IgD-negative memory B cell (primary cell): ENCODE measurements at regions not wholly inside any gene's neighbourhood (a gene's known extent, or its start where the extent isn't known, plus 50 kb on each side); places are given as distances from the start of the nearest gene placed in this dataset.

Source experiments
- H3K27ac Mint-ChIP-seq, 3 donors: one replicate each; pipeline ENCODE4 v1.8.0; 2020 to 2022; ENCODE audit warnings: mild to moderate bottlenecking in 3 of 3, mixed read lengths in 3 of 3, moderate library complexity in 1 of 3
- H3K27me3 Mint-ChIP-seq: one replicate; pipeline ENCODE4 v1.8.0; 2021; ENCODE audit warnings: mixed read lengths
- H3K36me3 Mint-ChIP-seq: one replicate; pipeline ENCODE4 v1.8.0; 2020; ENCODE audit warnings: mild to moderate bottlenecking, mixed read lengths
- H3K4me1 Mint-ChIP-seq, 3 donors: one replicate each; pipeline ENCODE4 v1.8.0; 2020 to 2022; ENCODE audit warnings: mixed read lengths in 3 of 3, mild to moderate bottlenecking in 1 of 3
- H3K4me3 Mint-ChIP-seq, 4 donors: one replicate each; pipeline ENCODE4 v1.8.0; 2020 to 2022; ENCODE audit warnings: mild to moderate bottlenecking in 4 of 4, mixed read lengths in 4 of 4, moderate library complexity in 3 of 4
- H3K9me3 Mint-ChIP-seq, 3 donors: one replicate each; pipeline ENCODE4 v1.8.0; 2020 to 2021; ENCODE audit warnings: mixed read lengths in 3 of 3, mild to moderate bottlenecking in 1 of 3

DNA sequence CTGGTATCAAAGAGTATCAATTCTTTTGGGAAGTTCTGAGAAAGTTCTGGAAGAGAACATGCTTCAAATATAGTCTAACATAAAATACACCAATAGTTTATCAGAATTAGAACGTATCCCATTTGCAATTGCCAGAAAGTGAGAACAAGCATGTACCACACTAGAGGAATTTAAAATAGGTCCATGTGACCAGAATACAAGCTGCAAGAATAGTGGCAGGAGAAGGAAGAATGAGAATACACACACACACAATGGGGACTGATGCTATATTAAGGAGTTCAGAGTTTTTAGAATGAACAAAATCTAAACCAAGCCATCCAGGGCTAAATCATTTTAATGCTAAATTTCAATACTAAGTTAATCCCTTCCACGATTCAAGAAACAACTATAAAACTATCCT lies 99.1 kb upstream of the TMEM168 start:
- H3K27ac Mint-ChIP-seq: no peak overlapping the region

DNA sequence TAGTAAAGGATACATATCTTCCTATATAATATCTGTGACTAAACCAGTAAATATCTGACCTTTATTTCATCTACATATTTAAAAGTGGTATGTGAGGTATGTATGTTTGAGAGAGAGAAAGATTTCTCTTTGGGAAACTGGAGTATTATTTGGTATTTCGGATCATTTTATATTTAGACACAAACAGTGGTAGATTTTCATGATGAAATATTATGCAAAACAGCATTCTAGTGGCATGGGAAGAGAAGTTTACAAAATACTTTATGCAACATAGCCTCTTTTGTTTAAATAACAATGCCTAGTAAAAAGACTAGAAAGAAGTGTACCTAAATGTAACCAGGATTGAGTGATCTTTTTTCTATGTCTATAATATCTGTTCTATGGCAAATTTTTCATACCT lies 98.6 kb upstream of the TMEM168 start:
- H3K36me3 Mint-ChIP-seq: peaks cover 4% of the 10 kb centered on the region
- H3K4me3 Mint-ChIP-seq: no peak overlapping the region
- peaks cover 0 to 5% (median 2%) of the 10 kb centered on the region in 3 donors for H3K9me3 Mint-ChIP-seq
- no peak overlapping the region for H3K27ac Mint-ChIP-seq
- peaks cover 7 to 16% (median 9%) of the 10 kb centered on the region in 3 donors for H3K4me1 Mint-ChIP-seq
- H3K27me3 Mint-ChIP-seq: no peaks in the 10 kb centered on the region

More for the DNA sequence above, 99.1 kb upstream of the TMEM168 start:
- H3K9me3 Mint-ChIP-seq: peaks cover 0 to 5% (median 2%) of the 10 kb centered on the region in 3 donors
- peaks cover 4% of the 10 kb centered on the region for H3K36me3 Mint-ChIP-seq
- H3K27me3 Mint-ChIP-seq: no peaks in the 10 kb centered on the region
- no peak overlapping the region for H3K4me3 Mint-ChIP-seq
- H3K4me1 Mint-ChIP-seq: peaks cover 6 to 13% (median 9%) of the 10 kb centered on the region in 3 donors

DNA sequence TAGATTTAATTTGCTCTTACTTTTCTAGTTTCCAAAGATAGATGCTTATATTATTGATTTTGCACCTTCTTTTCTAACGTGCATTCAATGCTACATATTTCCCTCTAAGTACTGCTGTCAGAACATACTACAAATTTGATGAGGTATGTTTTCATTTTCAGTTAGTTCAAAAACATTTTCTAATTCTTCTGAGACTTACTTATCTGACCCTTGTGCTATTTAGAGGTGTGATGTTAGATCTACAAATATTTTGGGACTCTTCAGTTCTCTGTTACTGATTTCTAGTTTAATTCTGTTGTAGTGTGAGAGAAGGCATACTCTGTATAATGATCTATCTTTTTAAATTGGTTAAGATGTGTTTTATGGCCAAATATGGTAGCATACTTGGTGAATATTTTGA lies 97.8 kb upstream of the TMEM168 start:
- H3K36me3 Mint-ChIP-seq: peaks cover 4% of the 10 kb centered on the region
- no peak overlapping the region for H3K4me3 Mint-ChIP-seq
- peaks cover 0 to 5% (median 2%) of the 10 kb centered on the region in 3 donors for H3K9me3 Mint-ChIP-seq
- no peaks in the 10 kb centered on the region for H3K27me3 Mint-ChIP-seq
- H3K27ac Mint-ChIP-seq: no peak overlapping the region
- H3K4me1 Mint-ChIP-seq: peaks cover 10 to 22% (median 13%) of the 10 kb centered on the region in 3 donors

DNA sequence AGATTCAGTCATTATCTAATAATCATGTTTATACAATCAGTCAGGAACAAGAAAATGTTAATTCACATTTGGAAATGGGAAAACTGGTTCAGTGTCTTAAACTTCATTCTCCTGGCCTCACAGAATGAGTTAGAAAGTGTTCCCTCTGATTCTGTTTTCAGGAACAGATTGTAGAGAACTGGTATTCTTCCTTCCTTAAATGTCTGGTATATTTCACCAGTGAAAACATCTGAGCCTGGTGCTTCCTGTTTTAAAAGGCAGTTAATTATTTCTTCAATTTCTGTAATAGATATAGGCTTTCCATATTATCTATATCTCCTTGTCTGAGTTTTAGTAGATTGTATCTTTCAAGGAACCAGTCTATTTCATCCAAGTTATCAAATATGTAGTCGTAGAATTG lies 97.1 kb upstream of the TMEM168 start:
- peaks cover 0 to 5% (median 2%) of the 10 kb centered on the region in 3 donors for H3K9me3 Mint-ChIP-seq
- no peaks in the 10 kb centered on the region for H3K27me3 Mint-ChIP-seq
- H3K4me1 Mint-ChIP-seq: peaks cover 16 to 25% (median 19%) of the 10 kb centered on the region in 3 donors
- peak overlapping the region in 1 of 3 donors; percentile 9 for H3K27ac Mint-ChIP-seq
- peaks cover 4% of the 10 kb centered on the region for H3K36me3 Mint-ChIP-seq
- H3K4me3 Mint-ChIP-seq: no peak overlapping the region

GRCh38 chr7:112886208-112886607 lies 96.0 kb upstream of the TMEM168 start:
- peaks cover 0 to 5% (median 2%) of the 10 kb centered on the region in 3 donors for H3K9me3 Mint-ChIP-seq
- no peak overlapping the region for H3K4me3 Mint-ChIP-seq
- H3K27ac Mint-ChIP-seq: peak overlapping the region in 1 of 3 donors; percentile 1
- H3K36me3 Mint-ChIP-seq: peaks cover 4% of the 10 kb centered on the region
- H3K4me1 Mint-ChIP-seq: peaks cover 17 to 27% (median 19%) of the 10 kb centered on the region in 3 donors
- no peaks in the 10 kb centered on the region for H3K27me3 Mint-ChIP-seq

DNA sequence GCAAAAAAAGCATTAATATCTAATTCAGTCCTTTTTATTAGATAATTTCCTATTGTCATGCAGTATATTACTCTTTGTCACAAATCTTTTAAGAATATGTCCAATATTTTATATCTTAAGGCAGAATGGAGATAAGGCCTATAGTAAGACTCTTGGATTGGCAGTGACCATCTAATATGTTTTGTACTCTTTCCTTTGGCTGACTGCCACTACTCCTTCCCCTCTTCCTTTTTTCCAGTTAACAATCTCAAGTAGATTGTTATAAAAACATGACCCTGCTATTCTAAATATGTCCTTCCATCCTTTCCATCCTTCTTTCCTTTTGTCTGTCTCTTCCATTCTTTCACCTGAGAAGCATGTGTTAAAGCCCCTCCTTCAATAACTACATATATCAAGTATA lies 92.8 kb upstream of the TMEM168 start:
- Mint-ChIP-seq H3K27ac (peak overlapping the region in 2 of 3 donors; percentile 29 to 86), H3K27me3 (no peaks in the 10 kb centered on the region), H3K36me3 (peaks cover 4% of the 10 kb centered on the region), H3K4me1 (peaks cover 17 to 25% (median 23%) of the 10 kb centered on the region in 3 donors), H3K9me3 (peaks cover 0 to 5% (median 2%) of the 10 kb centered on the region in 3 donors), H3K4me3 (peak overlapping the region in 2 of 4 donors; percentile 70 to 80)

- peaks cover 16 to 23% (median 19%) of the 10 kb centered on the region in 3 donors for H3K4me1 Mint-ChIP-seq
- H3K27me3 Mint-ChIP-seq: no peaks in the 10 kb centered on the region
- H3K4me3 Mint-ChIP-seq: peak overlapping the region in 3 of 4 donors; percentile 70 to 86 (median 80)
- peak overlapping the region; percentile 29 to 86 (median 49) for H3K27ac Mint-ChIP-seq
- H3K9me3 Mint-ChIP-seq: peaks cover 0 to 5% (median 2%) of the 10 kb centered on the region in 3 donors
- H3K36me3 Mint-ChIP-seq: peaks cover 4% of the 10 kb centered on the region
These were observed 92.3 kb upstream of the TMEM168 start for GRCh38 chr7:112882511-112882910.

GRCh38 chr7:112882022-112882421 lies 91.8 kb upstream of the TMEM168 start:
- H3K4me3 Mint-ChIP-seq: peak overlapping the region in 2 of 4 donors; percentile 70 to 86
- H3K36me3 Mint-ChIP-seq: peaks cover 4% of the 10 kb centered on the region
- H3K27ac Mint-ChIP-seq: peak overlapping the region in 2 of 3 donors; percentile 76 to 86
- peaks cover 16 to 19% (median 17%) of the 10 kb centered on the region in 3 donors for H3K4me1 Mint-ChIP-seq
- peaks cover 0 to 5% (median 2%) of the 10 kb centered on the region in 3 donors for H3K9me3 Mint-ChIP-seq
- no peaks in the 10 kb centered on the region for H3K27me3 Mint-ChIP-seq

DNA sequence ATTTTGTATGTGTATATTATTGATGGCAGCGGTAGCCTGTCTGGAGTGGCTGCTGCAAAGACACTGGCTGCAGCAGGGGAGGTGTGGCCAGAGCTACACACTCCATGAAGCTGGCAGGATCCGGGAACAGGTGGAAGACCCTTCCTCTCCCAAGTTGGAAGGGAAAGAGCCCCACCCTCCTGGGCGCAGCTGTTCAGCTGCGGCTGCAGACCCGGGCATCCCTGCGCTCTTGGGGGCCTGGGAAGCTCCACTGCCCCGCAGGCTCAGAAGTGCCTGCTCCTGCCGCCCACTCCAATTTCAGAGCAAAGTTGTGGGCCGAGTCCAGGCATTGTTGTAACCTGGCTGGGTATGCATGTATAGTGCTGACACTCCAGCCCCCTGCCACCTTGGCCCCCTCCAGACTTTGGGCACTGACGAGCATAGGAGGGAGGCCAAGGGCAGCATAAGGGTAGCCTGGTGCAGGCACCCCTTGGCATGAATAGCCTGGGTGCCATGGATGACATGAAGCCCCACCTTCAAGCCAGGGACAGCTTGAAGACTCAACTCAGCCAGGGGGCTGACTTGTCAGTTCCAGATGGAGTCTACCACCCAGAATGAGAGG lies 90.7 kb upstream of the TMEM168 start:
- Mint-ChIP-seq H3K4me1 (peaks cover 20 to 24% (median 22%) of the 10 kb centered on the region in 3 donors), H3K36me3 (peaks cover 4% of the 10 kb centered on the region), H3K27me3 (no peaks in the 10 kb centered on the region), H3K27ac (no peak overlapping the region), H3K9me3 (peaks cover 0 to 5% (median 2%) of the 10 kb centered on the region in 3 donors), H3K4me3 (no peak overlapping the region)

DNA sequence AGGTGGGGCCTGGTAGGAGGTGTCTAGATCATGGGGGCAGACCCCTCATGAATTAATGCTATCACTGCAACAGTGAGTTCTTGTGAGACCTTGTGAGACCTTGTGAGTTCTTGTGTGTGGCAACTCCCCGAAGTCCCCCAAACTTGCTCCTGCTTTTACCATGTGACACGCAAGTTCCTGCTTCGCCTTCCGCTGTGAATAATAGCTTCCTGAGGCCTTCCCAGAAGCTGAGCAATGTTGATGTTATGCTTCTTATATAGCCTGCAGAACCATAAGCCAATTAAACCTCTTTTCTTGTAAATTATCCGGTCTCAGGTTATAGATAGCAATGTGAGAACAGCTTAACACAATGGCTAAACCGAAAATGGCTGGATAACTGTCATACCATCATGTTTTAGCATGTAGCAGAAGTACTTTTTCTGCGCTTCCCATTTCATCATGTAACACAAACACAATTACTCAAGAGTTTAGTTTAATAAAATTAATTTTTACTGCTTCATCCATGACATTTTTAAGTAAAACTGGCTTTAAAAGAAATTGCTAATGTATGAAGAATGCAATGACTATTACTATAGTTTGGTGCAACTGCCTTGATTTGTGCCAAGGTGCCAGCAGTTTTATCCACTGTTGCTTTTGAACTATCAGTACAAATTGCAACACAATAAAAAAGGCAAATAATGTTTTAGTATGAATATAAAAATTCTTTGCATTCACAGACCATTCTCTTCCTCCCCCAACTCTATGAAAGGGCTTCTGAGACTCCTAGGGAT lies 87.7 kb upstream of the TMEM168 start:
- peaks cover 22 to 33% (median 26%) of the 10 kb centered on the region in 3 donors for H3K4me1 Mint-ChIP-seq
- no peak overlapping the region for H3K4me3 Mint-ChIP-seq
- H3K9me3 Mint-ChIP-seq: peaks cover 0 to 1% (median 0%) of the 10 kb centered on the region in 3 donors
- H3K27ac Mint-ChIP-seq: no peak overlapping the region
- no peaks in the 10 kb centered on the region for H3K27me3 Mint-ChIP-seq
- no peaks in the 10 kb centered on the region for H3K36me3 Mint-ChIP-seq

DNA sequence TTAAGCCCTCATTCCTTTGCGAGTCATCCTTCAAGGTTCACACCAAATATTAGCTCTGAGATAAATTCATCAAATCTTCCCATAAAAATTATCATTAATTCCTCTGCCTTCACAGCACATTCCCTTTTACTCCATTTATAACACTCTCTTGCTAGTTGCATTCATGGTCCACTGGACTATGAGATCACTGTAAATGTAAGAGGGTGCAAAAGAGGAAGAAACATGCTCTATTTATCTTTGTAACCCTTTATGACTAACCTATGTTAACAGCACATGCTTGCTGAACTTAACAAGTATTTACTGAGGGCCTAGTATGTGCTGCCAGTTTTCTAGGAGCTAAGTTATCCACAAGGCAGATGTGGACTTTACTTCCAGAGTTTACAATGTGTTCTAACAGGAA lies 86.7 kb upstream of the TMEM168 start:
- Mint-ChIP-seq H3K36me3 (no peaks in the 10 kb centered on the region), H3K4me3 (no peak overlapping the region), H3K4me1 (peaks cover 22 to 38% (median 27%) of the 10 kb centered on the region in 3 donors), H3K27ac (no peak overlapping the region), H3K27me3 (no peaks in the 10 kb centered on the region), H3K9me3 (peaks cover 0 to 1% (median 0%) of the 10 kb centered on the region in 3 donors)

GRCh38 chr7:112874909-112875308 lies 84.7 kb upstream of the TMEM168 start:
- no peaks in the 10 kb centered on the region for H3K36me3 Mint-ChIP-seq
- H3K9me3 Mint-ChIP-seq: peaks cover 0 to 1% (median 0%) of the 10 kb centered on the region in 3 donors
- H3K27me3 Mint-ChIP-seq: no peaks in the 10 kb centered on the region
- no peak overlapping the region for H3K4me3 Mint-ChIP-seq
- H3K4me1 Mint-ChIP-seq: peaks cover 30 to 46% (median 31%) of the 10 kb centered on the region in 3 donors
- H3K27ac Mint-ChIP-seq: no peak overlapping the region

DNA sequence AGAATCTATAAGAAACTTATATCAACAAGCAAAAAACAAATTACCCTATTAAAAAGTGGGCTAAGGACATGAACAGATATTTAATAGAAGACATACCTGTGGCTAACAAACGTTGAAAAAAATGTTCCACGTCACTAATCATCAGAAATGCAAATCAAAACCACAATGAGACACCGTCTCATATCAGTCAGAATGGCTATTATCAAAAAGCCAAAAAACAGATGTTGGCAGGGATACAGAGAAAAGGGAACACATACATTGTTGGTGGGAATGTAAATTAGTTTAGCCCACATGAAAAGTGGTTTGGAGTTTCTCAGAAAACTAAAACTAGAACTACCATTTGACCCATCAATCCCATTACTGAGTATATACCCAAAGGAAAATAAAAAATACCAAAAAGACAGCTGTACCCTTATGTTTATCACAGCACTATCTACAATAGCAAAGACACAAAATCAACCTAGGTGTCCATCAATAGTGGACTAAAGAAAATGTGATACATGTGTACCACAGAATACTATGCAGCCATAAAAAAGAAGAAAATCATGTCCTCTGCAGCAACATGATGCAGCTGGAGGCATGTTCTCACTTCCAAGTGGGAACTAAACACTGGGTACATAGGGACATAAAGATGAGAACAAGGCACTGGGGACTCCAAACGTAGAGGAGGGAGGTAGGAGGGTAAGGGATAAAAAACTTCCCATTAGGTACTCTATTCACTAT lies 83.8 kb upstream of the TMEM168 start:
- peaks cover 34 to 52% (median 34%) of the 10 kb centered on the region in 3 donors for H3K4me1 Mint-ChIP-seq
- H3K36me3 Mint-ChIP-seq: peaks cover 2% of the 10 kb centered on the region

DNA sequence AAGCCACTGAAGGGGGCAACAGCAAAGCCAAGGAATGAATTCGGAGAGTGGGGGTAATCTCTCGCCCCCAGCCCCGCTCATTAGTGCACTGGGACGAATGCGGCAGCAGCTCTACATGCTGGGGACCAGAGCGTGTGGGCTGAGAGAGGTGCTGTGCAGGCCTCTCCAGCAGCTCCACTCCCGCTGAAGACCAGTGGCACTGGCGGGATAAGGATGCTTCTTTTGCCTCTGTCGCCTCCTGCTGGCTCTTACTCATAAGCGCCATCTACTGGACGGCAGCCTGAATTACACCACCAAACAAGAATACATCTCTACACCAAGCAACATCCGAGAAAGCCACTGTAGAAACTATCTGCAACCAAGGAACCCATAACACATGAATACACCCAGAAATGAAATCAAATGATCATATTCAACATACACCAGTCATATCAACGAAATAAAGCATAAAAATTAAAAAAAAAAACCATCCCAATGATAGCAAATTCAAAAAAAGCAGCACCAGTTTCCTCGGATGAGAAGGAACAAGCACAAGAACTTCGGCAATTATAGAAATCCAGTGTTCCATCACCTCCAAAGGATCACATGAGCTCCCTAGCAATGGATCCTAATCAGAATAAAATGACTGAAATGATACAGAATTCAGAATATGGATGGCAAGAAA lies 79.0 kb upstream of the TMEM168 start:
- Mint-ChIP-seq H3K4me3 (peak overlapping the region in 1 of 4 donors; percentile 61), H3K27me3 (no peaks in the 10 kb centered on the region), H3K9me3 (no peaks in the 10 kb centered on the region), H3K36me3 (peaks cover 2% of the 10 kb centered on the region), H3K4me1 (peaks cover 34 to 43% (median 36%) of the 10 kb centered on the region in 3 donors), H3K27ac (peak overlapping the region in 1 of 3 donors; percentile 28)

More for the DNA sequence above, 83.8 kb upstream of the TMEM168 start:
- H3K9me3 Mint-ChIP-seq: peaks cover 0 to 1% (median 0%) of the 10 kb centered on the region in 3 donors
- H3K4me3 Mint-ChIP-seq: no peak overlapping the region
- H3K27me3 Mint-ChIP-seq: no peaks in the 10 kb centered on the region
- peak overlapping the region in 2 of 3 donors; percentile 5 to 73 for H3K27ac Mint-ChIP-seq
